Stimulated activated CD8-positive, alpha-beta memory T cell treated with anti-CD3 and anti-CD28 coated beads, Interleukin-12 subunit alpha, Interleukin-12 subunit beta, amount 100 ng/mL, for 4 hours (primary cell): ENCODE measurements at regions not wholly inside any gene's neighbourhood (a gene's known extent, or its start where the extent isn't known, plus 50 kb on each side); places are given as distances from the start of the nearest gene placed in this dataset.
"Not testable (repeated sequence)": the region's sequence is repeated elsewhere in the genome, so short reads cannot be mapped to it uniquely, and the experiment has no call there.

ENCODE experiments used
- DNase-seq: peaks from one replicate; pipeline ENCODE4 v3.0.0-alpha.2; 2020; ENCODE audit warnings: low read depth

DNA sequence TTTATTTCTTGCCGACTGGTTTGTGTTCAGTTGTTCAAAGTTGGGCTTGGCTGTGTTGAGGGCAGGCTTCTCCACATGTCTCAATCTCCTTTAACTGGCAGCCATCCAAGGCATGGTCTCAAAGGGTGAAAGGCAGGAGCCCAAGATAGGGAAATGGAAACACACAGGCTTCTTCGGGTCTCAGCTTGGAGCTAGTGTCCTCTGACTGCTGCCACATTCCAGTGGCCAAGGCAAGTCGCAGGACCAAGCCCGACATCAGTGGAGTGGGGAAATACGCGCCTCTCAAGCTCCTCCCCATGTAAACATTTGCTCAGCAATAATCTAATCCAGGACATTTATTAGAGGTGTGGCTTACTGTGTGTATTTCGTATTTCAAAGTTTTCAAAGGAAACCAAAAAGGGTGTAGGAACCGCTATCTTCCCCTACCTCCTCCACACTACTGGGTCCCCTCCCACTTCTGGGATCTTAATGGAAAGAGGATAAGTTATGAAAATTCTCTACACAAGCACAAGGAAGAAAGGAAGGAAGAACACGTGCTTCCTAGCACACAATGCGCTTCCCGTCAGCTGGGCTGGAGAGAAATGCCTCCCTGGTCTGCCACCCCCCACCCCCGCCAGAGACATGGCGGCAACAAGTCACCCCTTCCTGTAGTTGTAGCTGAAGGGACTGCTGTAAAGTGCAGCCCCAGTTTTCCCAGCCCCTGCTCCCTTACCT lies 181.7 kb downstream of the FAM43A start:
- DNase-seq: no peak

- DNase-seq: no peak
Measured at GRCh38 chr3:194868831-194869230, 183.1 kb downstream of the FAM43A start.

DNA sequence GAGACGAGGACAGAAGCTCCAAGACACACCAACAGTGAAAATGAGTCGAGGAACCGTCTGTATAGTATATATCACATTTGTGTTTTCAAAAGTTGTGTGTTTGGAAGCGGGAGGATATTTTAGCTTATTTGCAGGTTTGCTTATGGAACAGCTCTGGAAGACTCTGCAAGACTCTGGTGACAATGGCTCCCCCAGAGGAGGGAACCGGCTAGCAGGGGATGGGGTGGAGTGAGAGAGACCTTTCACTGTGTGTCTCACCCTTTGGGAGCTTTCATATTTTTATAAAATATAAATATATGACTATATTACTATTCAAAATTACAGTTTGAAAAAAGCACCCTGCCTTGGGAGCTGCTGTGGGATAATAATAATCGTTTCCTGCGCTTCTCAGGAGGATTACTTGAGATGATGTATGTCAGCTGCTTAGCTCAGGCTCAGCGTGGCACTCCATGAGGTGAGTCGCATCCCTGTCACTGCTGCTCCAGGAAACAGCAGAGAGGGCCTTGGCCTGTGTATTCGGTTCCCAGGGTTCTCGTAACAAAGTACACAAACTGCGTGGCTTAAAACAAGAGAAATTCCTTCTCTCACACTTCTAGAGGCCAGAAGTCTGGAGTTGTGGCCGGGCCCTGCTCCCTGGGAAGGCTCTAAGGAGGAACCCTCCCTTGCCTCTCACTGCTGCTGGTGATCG lies 183.9 kb downstream of the FAM43A start:
- DNase-seq: no peak

DNA sequence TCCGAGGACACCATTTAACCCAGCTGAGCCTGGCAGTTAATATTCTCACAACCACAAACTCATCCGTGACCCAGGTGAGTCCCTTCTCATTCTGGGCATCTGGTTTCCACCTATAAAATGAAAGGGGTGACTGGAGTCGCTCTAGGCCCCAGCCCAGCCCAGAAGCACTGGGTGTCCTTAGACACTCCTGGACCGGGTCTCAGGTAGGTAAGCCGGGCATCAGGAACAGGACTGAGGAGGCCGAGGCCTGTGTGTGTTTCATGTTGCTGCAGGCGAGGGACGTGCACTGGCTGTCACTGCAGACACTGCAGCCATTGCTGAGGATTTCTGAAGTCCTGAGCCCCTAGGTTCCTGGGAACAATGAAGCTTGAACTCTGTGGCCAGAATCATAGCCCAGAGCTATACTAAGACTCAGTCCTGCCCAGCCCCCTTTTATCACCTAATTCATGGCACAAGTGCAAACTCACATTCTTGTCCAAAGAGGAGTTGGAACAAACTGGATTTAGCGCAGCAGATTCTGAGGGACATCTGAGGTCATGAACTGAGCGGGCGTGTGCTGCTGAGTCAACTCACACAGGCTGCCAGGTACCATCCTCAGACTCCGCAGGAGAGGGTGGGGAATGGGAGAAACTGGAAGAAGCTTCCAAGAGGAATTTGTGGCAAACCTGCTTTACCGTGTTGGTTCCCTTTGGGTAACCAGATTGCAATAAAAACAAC lies 184.9 kb downstream of the FAM43A start:
- DNase-seq: no peak

- no peak for DNase-seq
Measured at GRCh38 chr3:194871143-194871863, 185.6 kb downstream of the FAM43A start.

GRCh38 chr3:194871864-194872668 lies 186.4 kb downstream of the FAM43A start:
- DNase-seq: no peak

- no peak for DNase-seq
Measured at GRCh38 chr3:194872669-194872977, 186.9 kb downstream of the FAM43A start.

DNA sequence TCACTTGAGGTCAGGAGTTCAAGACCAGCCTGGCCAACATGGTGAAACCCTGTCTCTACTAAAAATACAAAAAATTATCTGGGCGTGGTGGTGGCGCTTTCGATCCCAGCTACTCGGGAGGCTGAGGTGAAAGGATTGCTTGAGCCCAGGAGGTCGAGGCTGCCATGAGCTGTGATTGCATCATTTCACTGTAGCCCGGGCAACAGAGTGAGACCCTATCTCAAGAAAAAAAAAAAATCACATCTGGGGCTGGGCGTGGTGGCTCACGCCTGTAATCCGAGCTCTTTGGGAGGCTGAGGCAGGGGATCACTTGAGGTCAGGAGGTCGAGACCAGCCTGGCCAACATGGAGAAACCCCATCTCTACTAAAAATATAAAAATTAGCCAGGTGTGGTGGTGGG lies 187.8 kb downstream of the FAM43A start:
- not testable (repeated sequence) for DNase-seq

DNA sequence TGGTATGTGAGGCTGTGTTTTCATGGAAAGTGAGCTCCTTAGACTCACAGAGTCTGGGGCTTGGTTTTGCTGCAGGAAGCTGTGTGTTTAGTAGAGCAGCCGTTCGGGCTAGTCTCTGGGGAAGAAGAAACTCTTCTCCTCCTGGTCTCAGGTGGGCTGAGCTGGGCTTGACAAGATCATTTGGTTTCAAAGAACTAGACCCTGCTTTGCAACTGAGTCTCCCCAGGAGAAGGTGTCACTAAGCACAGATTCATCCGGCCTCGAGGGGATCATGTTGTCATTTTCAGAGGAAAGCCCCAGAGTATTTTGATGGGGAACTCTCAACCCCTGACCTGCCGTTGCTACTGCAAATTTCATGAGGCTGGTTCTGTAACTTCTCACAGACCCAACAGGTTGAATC lies 188.5 kb downstream of the FAM43A start:
- DNase-seq: no peak

DNA sequence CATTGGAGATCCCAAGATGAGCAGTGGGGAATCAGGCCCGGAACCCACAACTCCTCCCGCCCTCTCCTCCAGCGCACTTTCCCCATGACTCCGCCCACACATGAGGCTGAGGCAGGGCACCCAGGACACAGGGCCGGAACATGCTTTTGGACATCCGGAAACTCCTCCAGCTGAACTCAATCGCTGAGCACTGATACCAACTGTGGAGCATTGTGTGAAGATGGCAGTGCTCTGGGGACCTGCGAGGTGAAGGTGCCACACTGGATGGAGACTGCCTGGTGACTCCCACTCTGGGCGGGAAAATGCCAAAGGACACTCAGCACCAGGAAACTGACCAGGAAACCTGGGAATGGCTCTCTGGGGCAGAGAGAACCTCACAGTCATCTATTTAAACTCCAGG lies 189.1 kb downstream of the FAM43A start:
- DNase-seq: no peak

GRCh38 chr3:194875581-194876402 lies 190.1 kb downstream of the FAM43A start:
- DNase-seq: no peak

DNA sequence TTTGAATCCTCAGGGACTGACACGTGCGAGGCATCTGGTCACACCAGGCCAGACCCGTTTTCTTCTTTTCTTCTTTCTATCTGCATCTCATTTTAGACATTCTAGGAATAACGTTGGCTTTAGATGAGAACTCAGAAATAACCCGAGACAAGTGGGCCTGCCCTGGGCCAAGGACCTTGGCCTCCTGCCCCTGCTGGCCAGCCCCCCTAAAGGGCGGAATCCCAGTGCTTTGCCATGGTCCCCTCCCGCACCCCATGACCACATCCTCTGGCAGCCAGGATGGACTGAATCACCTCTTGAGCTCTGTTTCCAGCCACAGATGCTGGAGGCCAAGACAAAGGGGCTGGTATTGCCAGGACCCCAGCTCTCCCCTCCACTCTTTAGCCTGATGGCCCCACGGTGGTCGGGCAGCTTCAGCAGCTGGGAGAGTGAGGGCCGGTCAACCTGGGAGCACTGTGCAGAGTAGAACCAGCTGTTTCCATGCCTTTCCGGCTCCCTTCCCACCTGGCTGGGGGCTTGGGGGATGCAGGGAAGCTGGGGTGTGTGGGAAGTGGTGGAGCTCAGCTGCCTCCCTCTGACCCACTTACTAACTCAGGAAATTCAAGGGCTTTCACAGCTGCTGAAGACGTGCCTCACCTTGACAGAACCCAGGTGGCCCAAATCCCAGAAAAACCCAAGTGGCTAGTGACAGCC lies 190.9 kb downstream of the FAM43A start:
- DNase-seq: no peak

DNA sequence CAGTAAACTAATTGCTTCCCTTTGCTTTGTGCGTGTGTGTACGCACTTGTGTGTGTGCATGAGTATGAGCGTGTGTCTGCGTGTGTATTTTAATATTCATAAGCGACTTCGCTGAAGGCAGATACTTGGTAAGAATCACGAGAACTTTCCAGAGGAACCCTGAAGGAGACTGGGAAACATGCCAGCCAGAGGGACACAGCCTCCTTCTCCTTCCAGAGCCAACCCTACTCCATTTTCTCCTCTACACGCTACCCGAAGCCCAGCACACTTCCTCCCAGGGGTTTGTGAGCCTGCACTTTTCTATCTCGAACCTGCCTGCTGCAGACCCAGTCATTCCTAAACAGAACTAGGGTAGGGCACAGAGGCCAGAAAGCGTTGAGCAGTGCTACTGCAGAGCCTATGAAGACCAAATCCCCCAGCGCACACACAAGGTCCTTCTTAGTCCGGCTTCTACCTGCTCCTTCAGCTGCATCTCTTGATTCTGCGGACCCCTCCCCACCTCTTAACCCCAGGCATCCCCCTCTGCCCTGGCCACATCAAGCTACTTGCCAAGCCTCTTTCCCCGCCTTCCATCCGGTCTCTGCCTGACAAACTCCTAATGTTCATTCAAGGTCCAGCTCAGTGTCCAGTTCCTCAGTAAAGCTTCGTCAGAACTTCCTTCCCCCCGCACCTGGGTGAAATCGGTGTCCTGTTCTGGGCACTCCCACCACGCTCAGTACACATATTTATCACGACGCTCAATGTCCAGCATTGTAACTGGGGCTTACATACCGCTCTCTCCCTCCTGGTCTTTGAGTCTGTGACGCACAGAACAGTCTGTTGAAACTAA lies 191.8 kb downstream of the FAM43A start:
- no peak for DNase-seq

DNA sequence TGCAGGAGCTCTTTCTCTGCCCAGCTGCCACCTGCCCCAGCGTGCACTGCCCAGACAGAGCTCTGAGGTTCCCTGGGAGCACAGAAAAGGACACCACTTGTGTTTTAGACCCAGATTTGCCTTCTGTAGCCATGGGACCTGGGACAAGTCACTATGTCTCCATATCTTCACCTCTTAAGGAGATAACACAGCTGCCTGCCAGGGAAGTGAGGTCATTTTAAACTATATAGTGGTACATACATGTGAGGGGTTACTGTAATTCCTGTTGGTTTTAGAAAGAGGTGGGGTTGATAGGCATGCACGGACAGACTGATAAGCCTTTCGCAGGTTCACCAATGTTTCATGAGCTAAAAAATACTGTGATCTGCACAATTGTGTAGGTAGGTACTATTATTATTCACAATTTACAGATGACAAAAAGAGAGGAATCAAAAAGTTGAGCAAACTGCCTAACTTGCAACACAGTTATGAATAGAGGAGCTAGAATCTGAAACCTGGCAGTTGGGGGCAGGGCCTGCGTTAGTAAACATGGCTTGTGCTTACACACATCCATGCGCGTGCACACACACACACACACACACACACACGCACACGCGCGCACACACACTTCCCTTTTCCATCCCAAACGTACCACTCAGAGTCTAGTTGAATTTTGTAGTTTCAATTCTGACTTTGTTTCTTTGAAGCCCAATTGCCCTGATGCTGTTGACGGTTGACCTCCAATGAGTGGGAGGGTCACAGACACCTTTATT lies 193.6 kb downstream of the FAM43A start:
- no peak for DNase-seq

DNA sequence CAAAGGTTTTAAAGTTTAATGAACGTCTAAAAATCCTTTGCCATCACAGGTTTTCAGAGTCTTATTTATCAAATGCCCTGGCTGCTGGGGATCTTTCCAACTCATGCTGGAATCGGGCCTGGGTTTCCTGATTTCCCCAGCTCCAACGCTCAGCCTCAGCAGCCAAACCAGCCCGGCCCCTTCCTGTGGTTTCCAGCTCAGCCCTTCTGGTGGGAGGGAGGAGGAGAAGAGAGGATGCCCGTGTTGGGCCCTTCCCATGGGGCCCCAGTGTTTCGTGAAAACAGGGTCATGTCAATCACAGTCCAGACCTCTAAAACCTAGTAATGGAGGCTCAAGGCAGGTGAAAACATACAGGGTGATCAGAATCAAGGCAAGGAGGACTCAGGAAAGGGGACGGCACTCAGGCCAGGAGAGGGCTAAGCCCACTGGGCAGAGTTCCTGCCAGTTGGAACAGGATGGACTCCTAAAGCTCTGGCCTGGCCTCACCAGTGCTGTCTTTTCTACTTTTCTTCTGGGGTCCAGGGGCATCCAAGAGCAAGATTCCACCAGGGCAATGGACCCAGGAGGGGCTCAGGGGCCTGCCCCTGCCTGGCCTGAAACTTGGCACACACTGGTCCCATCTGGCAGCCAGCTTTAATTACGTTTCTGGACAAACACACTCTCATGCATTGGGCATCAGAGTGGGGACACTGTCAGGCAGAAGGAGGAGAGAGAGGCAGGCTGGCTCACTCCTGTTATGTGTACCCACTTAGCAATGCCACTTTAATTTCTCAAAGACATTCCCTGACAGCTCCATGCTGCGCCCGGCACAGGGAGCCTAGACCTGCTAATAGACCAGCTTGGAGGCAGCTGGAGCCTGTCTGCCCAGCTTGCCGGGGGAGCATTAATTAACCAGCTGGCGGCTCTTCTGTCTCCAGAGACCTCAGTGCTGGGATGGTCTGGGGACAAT lies 194.6 kb downstream of the FAM43A start:
- DNase-seq: no peak

- DNase-seq: no peak
Measured at GRCh38 chr3:194880940-194881925, 195.6 kb downstream of the FAM43A start.
